Fibroblast of mammary gland (primary cell): ENCODE measurements at regions not wholly inside any gene's neighbourhood (a gene's known extent, or its start where the extent isn't known, plus 50 kb on each side); places are given as distances from the start of the nearest gene placed in this dataset.

ENCODE experiments used
- DNase-seq: peaks from one replicate; pipeline ENCODE4 v3.0.0-alpha.2; 2010; ENCODE audit warnings: low read depth
- H3K4me3 ChIP-seq: 2 replicates; pipeline ENCODE4 v1.5.1; 2011; ENCODE audit warnings: low read depth, mild to moderate bottlenecking, low read length, moderate library complexity; ENCODE audit not compliant: control insufficient read depth
- CTCF ChIP-seq: conservative IDR thresholded peaks from 2 replicates; pipeline ENCODE4 v1.5.1; 2011; ENCODE audit warnings: low read depth, low read length, inconsistent platforms; ENCODE audit not compliant: control insufficient read depth, insufficient read depth

DNA sequence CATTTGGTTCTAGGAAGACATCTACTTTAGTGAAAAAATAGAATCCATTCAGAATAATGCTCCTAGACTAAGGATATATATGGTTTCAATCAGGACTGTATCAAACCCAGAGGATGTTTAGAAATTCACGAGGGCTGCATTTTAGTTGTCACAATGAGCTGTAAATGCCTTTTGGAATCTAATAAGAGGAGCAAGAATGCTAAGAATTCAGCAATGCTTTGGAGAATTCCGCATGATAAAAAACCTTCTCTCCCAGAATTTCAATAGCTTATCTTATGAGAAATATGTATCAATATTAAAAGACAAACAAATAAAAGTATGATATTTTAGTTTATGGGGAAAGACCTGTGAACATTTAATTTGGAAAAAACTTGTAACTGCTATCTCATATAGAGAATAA lies 885.1 kb downstream of the ZPLD1 start:
- no peak for DNase-seq
- TF ChIP-seq CTCF, result no peak
- H3K4me3 ChIP-seq, result no peak overlapping the region

GRCh38 chr3:103337179-103337845 lies 902.5 kb downstream of the ZPLD1 start:
- no peak for DNase-seq
- no peak overlapping the region for H3K4me3 ChIP-seq
- TF ChIP-seq CTCF, result no peak

GRCh38 chr3:103341078-103341606 lies 906.3 kb downstream of the ZPLD1 start:
- TF ChIP-seq CTCF, result no peak
- H3K4me3 ChIP-seq, result no peak overlapping the region
- DNase-seq, result no peak

GRCh38 chr3:103342205-103342731 lies 907.5 kb downstream of the ZPLD1 start:
- DNase-seq, result no peak
- no peak overlapping the region for H3K4me3 ChIP-seq
- no peak for TF ChIP-seq CTCF

DNA sequence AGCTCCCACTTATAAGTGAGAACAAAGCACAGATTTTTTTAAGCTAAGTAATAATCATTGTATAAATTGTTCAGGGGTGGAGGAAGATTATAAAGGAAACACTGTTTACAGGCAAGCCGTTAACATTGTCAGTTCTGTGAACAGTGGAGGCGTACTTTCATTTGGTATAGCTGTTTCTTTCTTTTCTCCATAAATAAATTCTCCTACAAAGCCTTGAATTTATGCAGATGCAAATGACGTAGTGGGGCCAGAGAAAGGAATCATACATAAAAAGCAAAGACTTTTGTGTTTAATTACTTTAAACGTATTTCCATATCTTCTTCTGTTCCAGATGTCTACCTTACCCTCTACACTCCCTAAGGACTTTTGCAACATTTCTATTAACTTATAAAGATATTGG lies 914.9 kb downstream of the ZPLD1 start:
- no peak for TF ChIP-seq CTCF
- no peak for DNase-seq
- no peak overlapping the region for H3K4me3 ChIP-seq

- no peak for DNase-seq
Measured at GRCh38 chr3:103365467-103365866, 930.7 kb downstream of the ZPLD1 start.

More at GRCh38 chr3:103365467-103365866, 930.7 kb downstream of the ZPLD1 start:
- TF ChIP-seq CTCF, result no peak
- H3K4me3 ChIP-seq, result no peak overlapping the region
